Stimulated activated CD4-positive, alpha-beta T cell treated with anti-CD3 and anti-CD28 coated beads, Interleukin-12 subunit alpha, Interleukin-12 subunit beta, amount 100 ng/mL, for 24 hours (primary cell): ENCODE measurements at regions not wholly inside any gene's neighbourhood (a gene's known extent, or its start where the extent isn't known, plus 50 kb on each side); places are given as distances from the start of the nearest gene placed in this dataset.
"Not testable (repeated sequence)": the region's sequence is repeated elsewhere in the genome, so short reads cannot be mapped to it uniquely, and the experiment has no call there.

ENCODE experiments used
- DNase-seq, 2 experiments: peaks; one replicate each; pipeline ENCODE4 v3.0.0-alpha.2; 2020; ENCODE audit warnings: low read depth in 2 of 2

- DNase-seq: no peak
Observed at GRCh38 chr7:55303220-55303619, 61.9 kb upstream of the LANCL2 start.

GRCh38 chr7:55304018-55304762 lies 60.9 kb upstream of the LANCL2 start:
- DNase-seq: no peak

GRCh38 chr7:55305135-55305534 lies 60.0 kb upstream of the LANCL2 start:
- DNase-seq: no peak

- no peak for DNase-seq
Observed at GRCh38 chr7:55306331-55306730, 58.8 kb upstream of the LANCL2 start.

GRCh38 chr7:55307123-55307916 lies 57.8 kb upstream of the LANCL2 start:
- DNase-seq: no peak

GRCh38 chr7:55308186-55308929 lies 56.8 kb upstream of the LANCL2 start:
- no peak for DNase-seq

- DNase-seq: peak; percentile 27 to 59
Observed at GRCh38 chr7:55309040-55309991, 55.8 kb upstream of the LANCL2 start.

GRCh38 chr7:55310287-55311025 lies 54.7 kb upstream of the LANCL2 start:
- DNase-seq: no peak

GRCh38 chr7:55311892-55312291 lies 53.2 kb upstream of the LANCL2 start:
- DNase-seq: not testable (repeated sequence)

GRCh38 chr7:55313671-55314070 lies 51.5 kb upstream of the LANCL2 start:
- not testable (repeated sequence) for DNase-seq

- no peak for DNase-seq
Observed at GRCh38 chr7:55314967-55315366, 50.2 kb upstream of the LANCL2 start.
